ENCODE measurements at regions not wholly inside any gene's neighbourhood (a gene's known extent, or its start where the extent isn't known, plus 50 kb on each side); places are given as distances from the start of the nearest gene placed in this dataset.

DNA sequence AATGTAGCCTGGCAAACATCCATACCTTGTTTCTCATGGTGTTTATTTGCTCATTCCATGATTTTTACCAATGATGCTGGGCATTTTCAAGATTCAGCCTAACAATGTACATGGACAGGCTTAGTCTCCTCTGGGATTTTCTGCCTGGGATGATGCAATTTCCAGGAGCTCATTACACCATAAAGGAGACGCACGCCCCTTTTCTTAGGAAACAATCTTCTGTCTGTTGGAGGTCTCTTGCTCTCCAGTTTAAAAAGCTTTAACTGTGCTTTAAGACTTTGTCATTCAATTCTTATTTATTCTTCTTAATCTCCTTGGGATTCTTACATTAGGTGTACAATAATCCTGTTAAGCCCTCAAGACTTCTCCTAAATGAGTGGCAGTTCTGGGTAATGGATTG, 150.3 kb upstream of the NRP1 start:
- TF ChIP-seq, protein P1, sequence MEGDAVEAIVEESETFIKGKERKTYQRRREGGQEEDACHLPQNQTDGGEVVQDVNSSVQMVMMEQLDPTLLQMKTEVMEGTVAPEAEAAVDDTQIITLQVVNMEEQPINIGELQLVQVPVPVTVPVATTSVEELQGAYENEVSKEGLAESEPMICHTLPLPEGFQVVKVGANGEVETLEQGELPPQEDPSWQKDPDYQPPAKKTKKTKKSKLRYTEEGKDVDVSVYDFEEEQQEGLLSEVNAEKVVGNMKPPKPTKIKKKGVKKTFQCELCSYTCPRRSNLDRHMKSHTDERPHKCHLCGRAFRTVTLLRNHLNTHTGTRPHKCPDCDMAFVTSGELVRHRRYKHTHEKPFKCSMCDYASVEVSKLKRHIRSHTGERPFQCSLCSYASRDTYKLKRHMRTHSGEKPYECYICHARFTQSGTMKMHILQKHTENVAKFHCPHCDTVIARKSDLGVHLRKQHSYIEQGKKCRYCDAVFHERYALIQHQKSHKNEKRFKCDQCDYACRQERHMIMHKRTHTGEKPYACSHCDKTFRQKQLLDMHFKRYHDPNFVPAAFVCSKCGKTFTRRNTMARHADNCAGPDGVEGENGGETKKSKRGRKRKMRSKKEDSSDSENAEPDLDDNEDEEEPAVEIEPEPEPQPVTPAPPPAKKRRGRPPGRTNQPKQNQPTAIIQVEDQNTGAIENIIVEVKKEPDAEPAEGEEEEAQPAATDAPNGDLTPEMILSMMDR (IDR thresholded peaks at IDR 0.05), result no peak
- TF ChIP-seq POLR2AphosphoS5 (IDR thresholded peaks at IDR 0.05) (no peak), EP300 (IDR thresholded peaks at IDR 0.05) (no peak)
